Activated T-helper 1 cell treated with anti-CD3 and anti-CD28 coated beads, Interleukin-2, amount 50 U/mL, for 16 hours (primary cell): ENCODE measurements at regions not wholly inside any gene's neighbourhood (a gene's known extent, or its start where the extent isn't known, plus 50 kb on each side); places are given as distances from the start of the nearest gene placed in this dataset.

ENCODE experiments used
- DNase-seq, 2 donors: peaks; one replicate each; pipeline ENCODE4 v3.0.0-alpha.2; 2020; ENCODE audit warnings: low read depth in 1 of 2, low spot score in 1 of 2

DNA sequence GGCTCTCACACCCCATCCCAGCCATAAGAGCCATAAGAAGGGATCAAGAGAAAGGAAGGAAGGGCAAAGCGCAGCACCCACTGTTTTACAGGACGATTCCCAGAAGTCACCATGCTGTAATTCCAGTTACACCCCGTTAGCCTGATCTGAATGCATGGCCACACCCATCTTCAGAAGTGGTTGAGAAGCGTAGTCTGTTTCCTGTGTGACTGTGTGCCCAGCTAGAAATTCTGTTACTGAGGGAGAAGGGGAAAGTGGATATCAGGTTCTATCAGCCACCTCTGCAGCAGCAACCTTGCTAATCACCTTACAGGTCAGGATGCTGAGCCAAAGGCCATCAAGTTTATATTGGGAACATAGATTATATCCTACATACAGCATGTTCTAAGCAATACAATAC lies 260.0 kb downstream of the ABHD5 start:
- no peak for DNase-seq

- DNase-seq, result no peak
Observed at GRCh38 chr3:43951813-43952212, 261.1 kb downstream of the ABHD5 start.

DNA sequence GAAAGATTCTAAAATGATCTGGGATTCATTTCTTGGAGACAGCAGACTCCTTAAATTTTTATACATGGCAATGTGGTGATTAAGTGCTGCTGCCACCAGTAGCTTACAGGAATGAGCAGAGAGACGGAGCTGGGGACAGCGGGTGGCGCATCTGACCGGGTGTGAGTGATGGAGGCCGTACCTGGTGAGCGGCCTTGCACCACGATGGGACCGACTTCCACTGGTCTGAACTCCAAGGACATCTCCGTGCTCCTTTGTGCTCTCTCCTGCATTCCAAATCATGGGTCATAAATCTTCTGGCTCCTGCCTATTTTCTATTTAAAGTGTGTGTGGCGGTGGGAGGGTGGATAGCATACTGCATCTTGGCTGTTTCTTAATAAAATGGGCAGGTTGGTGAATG lies 262.6 kb downstream of the ABHD5 start:
- no peak for DNase-seq

GRCh38 chr3:43953814-43954692 lies 263.3 kb downstream of the ABHD5 start:
- no peak for DNase-seq

DNA sequence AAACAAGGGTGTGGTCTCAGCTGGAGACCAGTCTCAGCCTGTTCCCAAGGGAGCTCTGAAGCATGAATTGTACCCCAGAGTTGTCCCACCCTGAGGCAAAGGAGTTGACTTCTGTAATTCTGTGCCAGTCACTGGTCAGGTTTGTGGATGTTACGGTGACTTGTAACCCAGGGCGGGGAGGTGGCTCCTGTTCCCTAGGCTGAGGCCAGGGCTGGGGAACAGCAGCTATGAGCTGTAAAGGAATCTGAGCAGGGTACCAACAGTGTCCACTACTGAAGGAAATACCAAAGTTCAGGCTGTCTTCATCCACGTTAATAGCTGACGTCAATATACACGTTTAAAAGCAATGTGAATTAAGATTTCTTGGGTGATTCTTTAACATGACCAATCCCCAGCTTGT lies 266.2 kb downstream of the ABHD5 start:
- no peak for DNase-seq

DNA sequence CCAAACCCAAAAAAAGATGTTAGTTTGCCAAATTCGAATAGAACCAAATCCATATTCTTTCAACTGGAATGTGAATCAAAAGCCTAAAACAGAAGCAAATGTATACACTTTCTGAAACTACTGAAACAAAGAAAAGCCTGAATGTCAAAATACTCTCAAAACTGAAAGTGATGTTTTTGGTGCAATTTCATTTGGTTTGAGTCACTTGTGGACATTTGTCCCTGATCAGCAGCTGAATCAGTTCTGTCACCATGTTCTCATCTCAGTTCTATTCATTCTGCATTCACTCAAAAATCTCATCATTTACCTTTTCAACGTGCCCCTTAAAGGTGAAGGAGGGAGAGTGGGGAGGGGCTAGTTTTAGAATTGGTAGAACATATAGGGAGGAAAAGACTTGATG lies 266.8 kb downstream of the ABHD5 start:
- no peak for DNase-seq

DNA sequence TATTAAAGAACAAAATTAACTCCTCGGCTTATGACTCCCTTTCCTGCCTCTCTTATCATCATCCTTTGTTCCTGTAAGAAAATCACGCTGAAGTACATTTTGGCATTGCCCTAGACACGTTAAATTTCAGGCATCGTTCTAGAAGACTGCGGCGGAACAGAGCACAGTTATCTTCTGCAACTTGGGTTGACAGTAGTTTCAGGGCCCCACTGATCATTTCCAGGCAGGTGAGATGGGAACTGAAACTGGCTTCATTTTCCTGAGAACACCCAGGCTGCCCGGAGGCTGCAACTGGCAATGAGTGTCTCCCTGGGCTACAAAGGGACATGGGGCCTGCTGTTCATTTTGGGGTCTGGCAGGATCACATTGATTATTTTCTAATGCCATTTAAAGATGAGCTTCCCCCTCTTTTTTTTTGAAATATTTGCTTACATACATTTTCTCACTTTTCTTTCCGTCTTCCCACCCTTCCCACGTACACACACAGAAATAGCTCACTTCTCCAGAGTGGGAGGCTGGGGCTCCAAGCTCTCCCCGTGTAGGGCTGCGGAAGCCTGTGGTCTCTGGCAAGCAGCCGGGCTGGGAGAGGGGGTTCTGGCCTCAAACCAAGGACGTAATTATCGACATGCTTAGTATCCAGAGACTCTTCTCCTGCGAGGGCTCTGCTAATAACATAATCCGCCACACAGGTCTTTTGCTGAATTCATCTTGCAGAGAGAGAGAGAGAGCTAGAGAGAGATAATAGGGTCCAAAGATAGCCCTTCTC lies 267.4 kb downstream of the ABHD5 start:
- DNase-seq, result no peak

- DNase-seq, result no peak
Observed at GRCh38 chr3:43958973-43959372, 268.2 kb downstream of the ABHD5 start.

GRCh38 chr3:43959498-43960447 lies 269.0 kb downstream of the ABHD5 start:
- DNase-seq, result no peak

- DNase-seq, result no peak
Observed at GRCh38 chr3:43960448-43960840, 269.7 kb downstream of the ABHD5 start.

DNA sequence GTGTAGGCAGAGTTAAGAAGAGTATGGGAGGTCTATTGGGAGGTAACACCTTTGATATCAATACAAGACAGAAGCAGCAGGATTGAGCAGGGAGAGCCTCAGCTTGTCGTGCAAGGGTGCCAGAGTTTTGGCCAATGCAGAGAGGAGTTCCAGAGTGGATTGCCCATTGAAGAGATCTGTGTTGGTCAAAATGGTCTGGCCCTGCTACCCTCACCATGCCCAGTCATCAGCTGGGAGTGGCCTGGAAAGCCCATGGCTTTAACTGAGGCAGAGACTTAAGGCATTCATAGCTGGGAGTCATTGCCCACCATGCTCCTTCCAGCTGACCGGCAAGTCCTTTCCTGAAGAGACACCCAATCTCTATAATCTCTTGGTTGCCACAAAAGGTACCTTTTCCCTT lies 271.3 kb downstream of the ABHD5 start:
- no peak for DNase-seq

DNA sequence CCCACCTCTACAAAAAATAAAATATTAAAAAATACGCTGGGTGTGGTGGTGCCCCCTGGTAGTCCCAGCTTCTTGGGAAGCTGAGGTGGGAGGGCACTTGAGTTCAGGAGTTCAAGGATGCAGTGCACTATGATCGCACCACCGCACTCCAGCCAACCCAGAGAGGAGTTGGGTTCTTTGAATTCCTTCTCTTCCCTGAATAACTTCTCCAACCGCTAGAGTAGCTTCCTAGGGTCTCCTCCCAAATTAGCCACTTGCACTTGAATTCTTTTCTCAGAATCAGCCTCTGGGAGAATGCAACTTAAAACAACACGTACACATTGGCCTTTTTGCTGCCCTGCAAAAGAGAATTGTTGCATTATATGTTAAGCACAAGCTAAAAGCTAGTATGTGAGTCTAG lies 272.5 kb downstream of the ABHD5 start:
- DNase-seq, result no peak

- DNase-seq, result no peak
Observed at GRCh38 chr3:43964640-43965039, 273.9 kb downstream of the ABHD5 start.

DNA sequence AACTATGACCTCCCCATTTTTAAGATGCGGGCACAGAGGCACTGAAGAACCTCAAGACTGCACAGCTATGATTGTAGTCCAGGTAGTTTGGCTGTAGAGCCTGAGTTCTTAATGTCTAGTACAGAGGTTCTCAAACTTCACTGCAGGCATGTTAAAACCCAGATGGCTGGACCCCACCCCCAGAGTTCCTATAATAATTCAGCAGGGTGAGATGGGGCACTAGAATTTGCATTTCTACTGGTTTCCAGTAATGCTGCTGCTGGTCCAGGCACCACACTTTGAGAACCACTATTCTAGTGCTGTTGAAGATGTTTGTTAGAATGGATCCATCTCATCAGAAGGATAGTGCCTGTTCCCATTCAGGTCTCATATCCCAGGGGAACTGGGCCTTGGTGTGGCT lies 274.9 kb downstream of the ABHD5 start:
- no peak for DNase-seq

DNA sequence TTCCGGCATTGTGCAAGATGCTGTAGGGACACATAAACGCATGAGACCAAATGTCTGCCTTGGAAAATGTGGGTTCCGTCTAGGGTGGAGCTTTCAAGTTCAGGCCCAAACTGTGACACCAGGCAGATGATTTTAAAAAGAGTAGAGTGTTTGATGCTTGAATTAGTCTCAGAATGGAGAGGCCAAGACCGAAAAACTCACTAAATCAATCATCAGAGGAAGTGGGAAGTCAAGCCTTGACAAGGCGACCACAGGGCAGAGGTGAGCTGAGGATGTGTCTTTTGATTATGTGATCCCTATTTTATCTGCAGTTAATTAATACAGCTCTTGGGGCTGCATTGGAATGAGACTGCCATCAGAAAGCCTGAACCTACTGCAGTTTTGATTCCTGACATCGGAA lies 275.4 kb downstream of the ABHD5 start:
- DNase-seq, result no peak

DNA sequence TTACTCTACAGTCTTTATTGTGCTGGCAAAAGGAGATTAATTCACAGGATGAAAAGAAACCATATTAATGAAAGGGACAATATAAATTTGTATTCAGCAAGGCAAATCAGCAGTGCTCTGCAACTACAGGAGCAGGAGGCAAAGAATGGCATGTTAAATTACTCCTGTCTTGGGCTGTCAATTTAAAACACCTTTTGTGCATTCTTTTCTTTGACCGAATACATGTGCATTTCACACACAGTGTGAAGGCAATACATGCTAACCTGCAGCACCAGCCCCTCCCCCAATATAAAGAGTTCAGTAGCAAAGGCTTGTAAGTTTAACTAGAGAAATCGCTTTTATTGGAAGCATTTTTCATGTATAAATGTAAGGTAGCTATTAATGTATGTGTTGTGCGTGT lies 275.2 kb upstream of the TOPAZ1 start:
- no peak for DNase-seq

- no peak for DNase-seq
Observed at GRCh38 chr3:43968465-43968864, 273.2 kb upstream of the TOPAZ1 start.

DNA sequence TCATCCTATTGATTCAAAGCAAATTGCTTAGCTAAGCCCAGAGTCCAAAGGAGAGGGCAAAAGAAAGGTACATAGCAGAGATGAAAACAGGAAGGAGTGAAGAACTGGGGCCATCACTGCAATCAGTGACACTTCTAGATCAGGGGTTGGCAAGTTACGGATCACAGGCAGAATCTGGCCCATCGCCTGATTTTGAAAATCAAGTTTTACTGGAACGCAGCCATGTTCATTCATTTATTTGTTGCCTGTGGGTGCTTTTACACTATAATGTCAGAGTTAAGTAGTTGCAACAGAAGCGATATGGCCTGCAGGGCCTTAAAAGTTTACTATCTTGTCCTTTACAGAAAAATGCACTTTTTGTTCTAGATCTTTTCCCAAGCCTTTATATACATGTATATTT lies 271.7 kb upstream of the TOPAZ1 start:
- DNase-seq, result no peak

- DNase-seq, result no peak
Observed at GRCh38 chr3:43970351-43970750, 271.3 kb upstream of the TOPAZ1 start.

GRCh38 chr3:43970920-43971319 lies 270.8 kb upstream of the TOPAZ1 start:
- no peak for DNase-seq

GRCh38 chr3:43971486-43971885 lies 270.2 kb upstream of the TOPAZ1 start:
- DNase-seq, result no peak
